ENCODE measurements at regions not wholly inside any gene's neighbourhood (a gene's known extent, or its start where the extent isn't known, plus 50 kb on each side); places are given as distances from the start of the nearest gene placed in this dataset.

DNA sequence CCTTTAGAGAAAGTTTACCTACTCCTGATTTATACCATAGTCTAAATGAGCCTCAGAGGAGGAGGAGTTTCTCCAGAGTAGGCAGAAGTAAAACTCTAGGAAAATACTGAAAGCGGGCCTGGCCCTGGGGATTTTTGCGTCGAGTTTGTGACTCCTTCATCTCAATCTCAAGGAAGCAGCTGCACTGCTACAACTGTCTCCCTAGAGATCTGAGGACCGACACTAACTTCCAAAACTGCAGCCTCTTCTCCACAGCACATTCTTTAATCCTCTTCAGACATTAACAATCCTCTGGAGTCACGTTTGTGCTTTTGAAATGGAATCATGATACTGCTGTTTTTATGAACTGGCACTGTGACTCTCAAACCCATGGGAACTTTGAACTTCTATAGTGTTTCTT, 281.4 kb downstream of the KCNS3 start:
- Histone ChIP-seq H3K9me2 (replicated peaks; ENCODE audit: insufficient read depth, low read length) (no peaks in the 10 kb centered on the region), H3F3A (ENCODE audit: insufficient read depth) (no peaks in the 10 kb centered on the region), H2AFZ (ENCODE audit: low read depth, low read length, severe bottlenecking) (no peak overlapping the region), H3K9me3 (ENCODE audit: insufficient read depth, low read length) (no peaks in the 10 kb centered on the region), H3K4me2 (ENCODE audit: low read depth, low read length, poor library complexity, severe bottlenecking) (no peak overlapping the region), H3K27ac (ENCODE audit: low read depth, low read length) (no peak overlapping the region), H3K79me2 (ENCODE audit: insufficient read depth, low read length) (no peaks in the 10 kb centered on the region), H3K4me3 (ENCODE audit: insufficient read depth, low read length, poor library complexity, severe bottlenecking) (no peak overlapping the region), H3K27me3 (ENCODE audit: low read length) (no peaks in the 10 kb centered on the region), H4K20me1 (ENCODE audit: low read depth, low read length) (no peaks in the 10 kb centered on the region), H3K9ac (ENCODE audit: low read length) (no peak overlapping the region), H3K36me3 (ENCODE audit: low read length) (no peaks in the 10 kb centered on the region)
- TF ChIP-seq, protein P1, sequence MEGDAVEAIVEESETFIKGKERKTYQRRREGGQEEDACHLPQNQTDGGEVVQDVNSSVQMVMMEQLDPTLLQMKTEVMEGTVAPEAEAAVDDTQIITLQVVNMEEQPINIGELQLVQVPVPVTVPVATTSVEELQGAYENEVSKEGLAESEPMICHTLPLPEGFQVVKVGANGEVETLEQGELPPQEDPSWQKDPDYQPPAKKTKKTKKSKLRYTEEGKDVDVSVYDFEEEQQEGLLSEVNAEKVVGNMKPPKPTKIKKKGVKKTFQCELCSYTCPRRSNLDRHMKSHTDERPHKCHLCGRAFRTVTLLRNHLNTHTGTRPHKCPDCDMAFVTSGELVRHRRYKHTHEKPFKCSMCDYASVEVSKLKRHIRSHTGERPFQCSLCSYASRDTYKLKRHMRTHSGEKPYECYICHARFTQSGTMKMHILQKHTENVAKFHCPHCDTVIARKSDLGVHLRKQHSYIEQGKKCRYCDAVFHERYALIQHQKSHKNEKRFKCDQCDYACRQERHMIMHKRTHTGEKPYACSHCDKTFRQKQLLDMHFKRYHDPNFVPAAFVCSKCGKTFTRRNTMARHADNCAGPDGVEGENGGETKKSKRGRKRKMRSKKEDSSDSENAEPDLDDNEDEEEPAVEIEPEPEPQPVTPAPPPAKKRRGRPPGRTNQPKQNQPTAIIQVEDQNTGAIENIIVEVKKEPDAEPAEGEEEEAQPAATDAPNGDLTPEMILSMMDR (IDR thresholded peaks at IDR 0.05; ENCODE audit: insufficient read depth, low read length, poor library complexity, severe bottlenecking): no peak
- TF ChIP-seq EZH2phosphoT487 (conservative IDR thresholded peaks at IDR 0.05; ENCODE audit: low read length): no peak

DNA sequence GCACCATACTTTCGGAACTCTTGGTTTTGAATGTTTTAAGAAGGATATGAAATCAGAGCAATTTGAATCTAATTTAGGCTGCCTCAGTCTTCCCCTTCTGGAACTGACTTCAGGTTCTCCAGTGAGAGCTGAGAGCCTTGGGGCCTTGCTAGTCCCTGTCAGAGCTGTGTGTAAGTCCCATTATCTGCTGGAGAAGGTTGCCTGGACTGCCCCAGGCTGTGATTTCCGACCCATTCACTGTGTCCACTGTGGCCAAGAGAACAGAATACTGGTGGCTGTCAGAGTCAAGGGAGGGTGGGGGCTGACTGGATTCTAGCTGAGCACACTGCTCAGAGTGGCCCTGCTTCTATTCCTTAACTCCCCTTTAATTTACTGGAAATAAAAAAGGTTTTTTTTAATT, 278.0 kb downstream of the KCNS3 start:
- no peaks in the 10 kb centered on the region for H4K20me1 ChIP-seq (ENCODE audit: low read depth, low read length)
- H3K4me3 ChIP-seq (ENCODE audit: insufficient read depth, low read length, poor library complexity, severe bottlenecking): no peak overlapping the region
- H3K9me2 ChIP-seq (replicated peaks; ENCODE audit: insufficient read depth, low read length): no peaks in the 10 kb centered on the region
- no peaks in the 10 kb centered on the region for H3K36me3 ChIP-seq (ENCODE audit: low read length)
- no peaks in the 10 kb centered on the region for H3K9me3 ChIP-seq (ENCODE audit: insufficient read depth, low read length)
- TF ChIP-seq EZH2phosphoT487 (conservative IDR thresholded peaks at IDR 0.05; ENCODE audit: low read length): no peak
- TF ChIP-seq, protein P1 (IDR thresholded peaks at IDR 0.05; ENCODE audit: insufficient read depth, low read length, poor library complexity, severe bottlenecking): no peak
- H3K9ac ChIP-seq (ENCODE audit: low read length): no peak overlapping the region
- H3K27ac ChIP-seq (ENCODE audit: low read depth, low read length): no peak overlapping the region
- no peak overlapping the region for H2AFZ ChIP-seq (ENCODE audit: low read depth, low read length, severe bottlenecking)
- no peaks in the 10 kb centered on the region for H3F3A ChIP-seq (ENCODE audit: insufficient read depth)
- no peaks in the 10 kb centered on the region for H3K27me3 ChIP-seq (ENCODE audit: low read length)
- no peaks in the 10 kb centered on the region for H3K79me2 ChIP-seq (ENCODE audit: insufficient read depth, low read length)
- H3K4me2 ChIP-seq (ENCODE audit: low read depth, low read length, poor library complexity, severe bottlenecking): no peak overlapping the region

DNA sequence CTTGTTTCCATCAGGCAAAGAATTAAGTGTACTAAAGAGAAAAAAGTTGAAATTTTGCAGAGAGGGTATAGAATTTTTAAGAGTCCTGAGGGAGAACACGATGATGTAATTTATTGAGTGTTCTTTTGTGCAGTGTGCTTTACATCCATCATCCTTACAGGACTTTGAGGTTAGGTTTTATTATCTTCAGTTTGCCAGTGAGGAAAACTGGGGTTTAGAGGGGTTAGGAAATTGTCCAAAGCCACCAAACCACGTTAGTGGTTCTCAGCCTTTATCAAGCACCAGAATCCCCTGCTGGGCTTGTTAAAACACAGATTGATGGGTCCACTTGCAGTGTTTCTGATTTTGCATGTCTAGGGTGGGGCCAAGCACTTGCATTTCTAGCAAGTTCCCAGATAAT, 277.5 kb downstream of the KCNS3 start:
- no peaks in the 10 kb centered on the region for H3F3A ChIP-seq (ENCODE audit: insufficient read depth)
- H3K4me3 ChIP-seq (ENCODE audit: insufficient read depth, low read length, poor library complexity, severe bottlenecking): no peak overlapping the region
- no peak overlapping the region for H3K27ac ChIP-seq (ENCODE audit: low read depth, low read length)
- no peaks in the 10 kb centered on the region for H3K9me2 ChIP-seq (replicated peaks; ENCODE audit: insufficient read depth, low read length)
- H4K20me1 ChIP-seq (ENCODE audit: low read depth, low read length): no peaks in the 10 kb centered on the region
- H3K9me3 ChIP-seq (ENCODE audit: insufficient read depth, low read length): no peaks in the 10 kb centered on the region
- H3K9ac ChIP-seq (ENCODE audit: low read length): no peak overlapping the region
- no peaks in the 10 kb centered on the region for H3K79me2 ChIP-seq (ENCODE audit: insufficient read depth, low read length)
- no peaks in the 10 kb centered on the region for H3K36me3 ChIP-seq (ENCODE audit: low read length)
- H2AFZ ChIP-seq (ENCODE audit: low read depth, low read length, severe bottlenecking): no peak overlapping the region
- H3K27me3 ChIP-seq (ENCODE audit: low read length): no peaks in the 10 kb centered on the region
- H3K4me2 ChIP-seq (ENCODE audit: low read depth, low read length, poor library complexity, severe bottlenecking): no peak overlapping the region
- TF ChIP-seq, protein P1 (IDR thresholded peaks at IDR 0.05; ENCODE audit: insufficient read depth, low read length, poor library complexity, severe bottlenecking): no peak
- no peak for TF ChIP-seq EZH2phosphoT487 (conservative IDR thresholded peaks at IDR 0.05; ENCODE audit: low read length)
